Stimulated activated effector memory CD8-positive, alpha-beta T cell treated with anti-CD3 and anti-CD28 coated beads, Interleukin-12 subunit alpha, Interleukin-12 subunit beta, amount 100 ng/mL, for 72 hours (primary cell): ENCODE measurements at regions not wholly inside any gene's neighbourhood (a gene's known extent, or its start where the extent isn't known, plus 50 kb on each side); places are given as distances from the start of the nearest gene placed in this dataset.

Experiments used
- ATAC-seq: fragments of 150-1000 bp; cut with Tn5 transposase; 2 replicates; pipeline ENCODE4 v1.10.0; 2021
- DNase-seq, 2 donors: peaks; one replicate each; pipeline ENCODE4 v3.0.0; 2021 to 2022; ENCODE audit warnings: low spot score in 2 of 2
- H3K27ac Mint-ChIP-seq: one replicate; pipeline ENCODE4 v1.8.0; 2022; ENCODE audit warnings: mild to moderate bottlenecking, mixed read lengths
- H3K36me3 Mint-ChIP-seq: one replicate; pipeline ENCODE4 v1.8.0; 2022; ENCODE audit warnings: mild to moderate bottlenecking, mixed read lengths
- H3K4me1 Mint-ChIP-seq: one replicate; pipeline ENCODE4 v1.8.0; 2022; ENCODE audit warnings: mixed read lengths
- H3K4me3 Mint-ChIP-seq: one replicate; pipeline ENCODE4 v1.8.0; 2022; ENCODE audit warnings: mild to moderate bottlenecking, mixed read lengths
- H3K9me3 Mint-ChIP-seq: one replicate; pipeline ENCODE4 v1.8.0; 2022; ENCODE audit warnings: mixed read lengths

- DNase-seq (no peak), ATAC-seq (no peak)
- Mint-ChIP-seq H3K36me3 (no peaks in the 10 kb centered on the region), H3K4me1 (no peaks in the 10 kb centered on the region), H3K9me3 (peaks cover 10% of the 10 kb centered on the region), H3K27ac (no peak overlapping the region), H3K4me3 (no peak overlapping the region)
Measured at GRCh38 chr3:148229107-148229506, 468.6 kb upstream of the AGTR1 start.

GRCh38 chr3:148230473-148230872, 467.2 kb upstream of the AGTR1 start:
- H3K4me1 Mint-ChIP-seq, result no peaks in the 10 kb centered on the region

GRCh38 chr3:148232389-148232788, 465.3 kb upstream of the AGTR1 start:
- no peaks in the 10 kb centered on the region for H3K36me3 Mint-ChIP-seq

More at GRCh38 chr3:148230473-148230872, 467.2 kb upstream of the AGTR1 start:
- H3K9me3 Mint-ChIP-seq, result peaks cover 13% of the 10 kb centered on the region
- no peak overlapping the region for H3K27ac Mint-ChIP-seq
- H3K36me3 Mint-ChIP-seq, result no peaks in the 10 kb centered on the region
- DNase-seq, result no peak
- no peak overlapping the region for H3K4me3 Mint-ChIP-seq
- no peak for ATAC-seq

GRCh38 chr3:148233403-148233802, 464.3 kb upstream of the AGTR1 start:
- ATAC-seq (no peak), DNase-seq (no peak)
- Mint-ChIP-seq H3K27ac (no peak overlapping the region), H3K4me3 (no peak overlapping the region), H3K9me3 (peaks cover 18% of the 10 kb centered on the region), H3K4me1 (no peaks in the 10 kb centered on the region), H3K36me3 (no peaks in the 10 kb centered on the region)

More at GRCh38 chr3:148232389-148232788, 465.3 kb upstream of the AGTR1 start:
- DNase-seq (no peak), ATAC-seq (no peak)
- peaks cover 16% of the 10 kb centered on the region for H3K9me3 Mint-ChIP-seq
- no peaks in the 10 kb centered on the region for H3K4me1 Mint-ChIP-seq
- no peak overlapping the region for H3K4me3 Mint-ChIP-seq
- H3K27ac Mint-ChIP-seq, result no peak overlapping the region

GRCh38 chr3:148234536-148234935, 463.2 kb upstream of the AGTR1 start:
- peaks cover 18% of the 10 kb centered on the region for H3K9me3 Mint-ChIP-seq
- no peak for DNase-seq
- no peak for ATAC-seq
- no peak overlapping the region for H3K4me3 Mint-ChIP-seq
- H3K4me1 Mint-ChIP-seq, result no peaks in the 10 kb centered on the region
- no peaks in the 10 kb centered on the region for H3K36me3 Mint-ChIP-seq
- H3K27ac Mint-ChIP-seq, result no peak overlapping the region

GRCh38 chr3:148235566-148235965, 462.1 kb upstream of the AGTR1 start:
- Mint-ChIP-seq H3K36me3 (no peaks in the 10 kb centered on the region), H3K4me1 (no peaks in the 10 kb centered on the region)
- ATAC-seq, result no peak

GRCh38 chr3:148238421-148238821, 459.3 kb upstream of the AGTR1 start:
- Mint-ChIP-seq H3K4me1 (no peaks in the 10 kb centered on the region), H3K27ac (no peak overlapping the region), H3K4me3 (no peak overlapping the region), H3K9me3 (peaks cover 18% of the 10 kb centered on the region), H3K36me3 (no peaks in the 10 kb centered on the region)
- ATAC-seq (no peak), DNase-seq (no peak)

More at GRCh38 chr3:148235566-148235965, 462.1 kb upstream of the AGTR1 start:
- Mint-ChIP-seq H3K9me3 (peaks cover 18% of the 10 kb centered on the region), H3K4me3 (no peak overlapping the region), H3K27ac (no peak overlapping the region)
- DNase-seq, result no peak

GRCh38 chr3:148240351-148240750, 457.4 kb upstream of the AGTR1 start:
- no peaks in the 10 kb centered on the region for H3K4me1 Mint-ChIP-seq
- DNase-seq (no peak), ATAC-seq (no peak)
- no peaks in the 10 kb centered on the region for H3K36me3 Mint-ChIP-seq
- no peak overlapping the region for H3K27ac Mint-ChIP-seq
- peaks cover 11% of the 10 kb centered on the region for H3K9me3 Mint-ChIP-seq
- no peak overlapping the region for H3K4me3 Mint-ChIP-seq

- no peak for DNase-seq
- Mint-ChIP-seq H3K27ac (no peak overlapping the region), H3K4me3 (no peak overlapping the region), H3K36me3 (no peaks in the 10 kb centered on the region), H3K4me1 (no peaks in the 10 kb centered on the region), H3K9me3 (peaks cover 12% of the 10 kb centered on the region)
- ATAC-seq, result no peak
Measured at GRCh38 chr3:148243609-148244008, 454.1 kb upstream of the AGTR1 start.

DNA sequence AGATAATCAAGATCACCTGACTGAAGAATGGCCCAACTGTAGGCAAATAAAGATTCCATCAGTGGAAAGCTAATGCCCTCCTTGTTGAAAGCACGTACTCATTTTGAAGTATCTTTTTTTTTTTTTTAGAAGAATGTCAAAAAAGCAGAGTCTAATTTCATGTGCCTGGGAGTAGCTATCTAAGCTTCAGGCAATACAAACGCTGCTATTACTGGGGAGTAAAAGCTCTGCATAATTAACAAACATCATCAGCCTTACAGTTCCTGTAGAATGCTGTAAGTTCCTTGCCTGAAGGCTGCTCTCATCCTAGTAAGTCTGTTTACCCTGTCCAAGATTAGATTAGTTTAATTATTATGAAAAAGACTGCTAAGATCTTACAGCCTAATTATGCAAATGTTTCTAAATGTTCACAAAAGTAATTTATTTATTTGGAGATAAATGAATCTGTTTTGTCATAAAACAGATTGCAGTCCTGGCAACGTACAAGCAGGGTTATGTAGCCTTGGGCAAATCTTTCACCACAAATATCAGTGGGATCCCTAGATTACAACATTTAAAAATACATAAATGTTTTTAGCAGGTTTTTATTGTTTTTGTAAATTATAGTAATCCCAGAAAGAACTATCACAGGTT, 451.3 kb upstream of the AGTR1 start:
- H3K4me3 Mint-ChIP-seq, result no peak overlapping the region
- DNase-seq, result no peak
- no peak for ATAC-seq
- H3K27ac Mint-ChIP-seq, result no peak overlapping the region
- H3K4me1 Mint-ChIP-seq, result no peaks in the 10 kb centered on the region
- H3K9me3 Mint-ChIP-seq, result peaks cover 9% of the 10 kb centered on the region
- H3K36me3 Mint-ChIP-seq, result no peaks in the 10 kb centered on the region

- no peak for DNase-seq
- H3K36me3 Mint-ChIP-seq, result no peaks in the 10 kb centered on the region
- H3K4me3 Mint-ChIP-seq, result no peak overlapping the region
- no peaks in the 10 kb centered on the region for H3K4me1 Mint-ChIP-seq
- peaks cover 6% of the 10 kb centered on the region for H3K9me3 Mint-ChIP-seq
- no peak overlapping the region for H3K27ac Mint-ChIP-seq
- ATAC-seq, result no peak
Measured at GRCh38 chr3:148253713-148254112, 444.0 kb upstream of the AGTR1 start.

DNA sequence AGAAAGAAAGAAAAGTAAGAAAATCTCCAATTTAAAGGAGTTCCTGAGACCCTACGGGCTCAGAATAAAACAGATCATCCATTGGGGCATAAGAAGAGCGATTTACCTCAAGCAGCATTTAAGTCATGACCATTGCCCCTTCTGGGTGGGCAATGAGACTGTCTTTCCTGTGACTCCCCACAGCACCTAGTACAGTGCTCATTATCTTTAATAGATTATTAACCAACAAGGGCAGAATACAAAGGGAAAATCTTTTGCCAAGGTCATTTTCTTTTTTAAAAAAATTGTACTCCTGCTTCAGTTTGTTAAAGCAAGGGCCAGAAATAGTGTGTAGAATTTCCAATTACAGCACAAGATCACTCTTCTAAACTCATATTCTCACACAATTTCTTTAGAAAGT, 443.3 kb upstream of the AGTR1 start:
- no peaks in the 10 kb centered on the region for H3K36me3 Mint-ChIP-seq
- DNase-seq, result no peak

DNA sequence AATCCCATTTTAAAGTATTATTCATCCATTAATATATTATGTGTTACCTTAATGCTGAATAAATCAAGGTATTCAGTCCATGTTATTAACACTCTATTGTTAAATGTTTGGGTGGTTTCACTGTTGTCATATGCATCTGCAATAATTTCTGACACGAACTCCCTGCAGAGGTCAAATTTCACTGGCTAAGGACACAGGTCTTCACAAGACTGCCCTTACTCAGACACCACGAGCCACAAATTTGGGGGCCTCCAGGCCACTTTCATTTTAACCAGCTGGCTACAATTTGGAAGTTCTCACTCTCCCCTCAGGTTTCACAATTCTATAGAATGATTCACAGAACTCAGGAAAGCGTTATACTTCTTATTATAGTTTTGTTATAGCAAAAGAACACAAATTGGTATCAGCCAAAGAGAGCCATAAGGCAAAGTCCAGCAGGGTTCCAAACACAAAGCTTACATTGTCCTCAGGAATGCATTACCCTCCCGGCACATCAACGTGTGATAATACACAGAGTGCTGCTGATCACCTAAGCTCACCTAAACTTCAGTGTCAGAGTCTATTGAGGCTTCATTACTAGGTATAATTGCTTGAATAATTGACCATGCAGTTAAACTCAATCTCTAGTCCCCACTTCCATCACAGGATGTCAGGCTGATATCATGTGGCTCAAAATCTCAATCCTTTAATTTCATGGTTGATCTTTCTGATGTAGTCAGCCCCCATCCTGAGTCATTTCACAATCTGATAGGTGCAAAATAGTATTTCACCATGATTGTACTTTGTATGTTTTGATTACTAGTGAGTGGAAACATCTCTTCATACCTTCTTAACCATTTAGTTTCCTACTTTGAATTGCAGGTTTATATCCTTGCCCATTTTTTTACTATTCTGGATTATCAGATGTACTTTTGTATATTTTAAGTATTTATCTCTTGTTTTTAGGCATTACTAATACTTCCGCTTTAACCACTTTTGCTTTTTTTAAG, 441.4 kb upstream of the AGTR1 start:
- H3K36me3 Mint-ChIP-seq, result no peaks in the 10 kb centered on the region
- no peak overlapping the region for H3K27ac Mint-ChIP-seq
- peaks cover 15% of the 10 kb centered on the region for H3K9me3 Mint-ChIP-seq
- no peaks in the 10 kb centered on the region for H3K4me1 Mint-ChIP-seq
- ATAC-seq (no peak), DNase-seq (no peak)
- no peak overlapping the region for H3K4me3 Mint-ChIP-seq

More for the DNA sequence above, 443.3 kb upstream of the AGTR1 start:
- ATAC-seq, result no peak
- Mint-ChIP-seq H3K4me3 (no peak overlapping the region), H3K9me3 (peaks cover 12% of the 10 kb centered on the region), H3K27ac (no peak overlapping the region), H3K4me1 (no peaks in the 10 kb centered on the region)

DNA sequence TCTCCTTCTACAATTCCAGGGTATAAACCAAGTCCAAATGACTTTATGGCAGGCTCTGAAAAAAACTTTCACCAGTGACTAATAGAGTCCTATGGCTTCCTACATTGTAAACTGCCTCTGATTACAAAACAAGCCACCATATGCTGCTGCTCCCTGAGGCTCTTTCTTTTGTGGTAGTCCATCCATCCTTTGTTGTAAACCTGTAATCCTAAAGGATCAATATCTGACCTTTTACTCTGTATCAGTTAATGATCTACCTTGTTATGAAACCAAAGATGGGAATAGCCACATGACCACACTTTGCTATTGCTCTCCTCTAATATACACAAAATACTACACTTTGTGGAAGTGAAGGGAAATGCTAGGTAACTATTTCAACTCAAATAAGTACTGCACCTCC, 434.7 kb upstream of the AGTR1 start:
- peaks cover 23% of the 10 kb centered on the region for H3K9me3 Mint-ChIP-seq
- no peaks in the 10 kb centered on the region for H3K4me1 Mint-ChIP-seq
- ATAC-seq, result no peak
- H3K4me3 Mint-ChIP-seq, result no peak overlapping the region
- H3K27ac Mint-ChIP-seq, result no peak overlapping the region
- DNase-seq, result no peak
- H3K36me3 Mint-ChIP-seq, result no peaks in the 10 kb centered on the region

GRCh38 chr3:148265841-148266240, 431.9 kb upstream of the AGTR1 start:
- H3K4me1 Mint-ChIP-seq, result no peaks in the 10 kb centered on the region
- H3K27ac Mint-ChIP-seq, result no peak overlapping the region
- no peaks in the 10 kb centered on the region for H3K36me3 Mint-ChIP-seq
- no peak for ATAC-seq
- no peak overlapping the region for H3K4me3 Mint-ChIP-seq
- no peak for DNase-seq
- peaks cover 17% of the 10 kb centered on the region for H3K9me3 Mint-ChIP-seq

DNA sequence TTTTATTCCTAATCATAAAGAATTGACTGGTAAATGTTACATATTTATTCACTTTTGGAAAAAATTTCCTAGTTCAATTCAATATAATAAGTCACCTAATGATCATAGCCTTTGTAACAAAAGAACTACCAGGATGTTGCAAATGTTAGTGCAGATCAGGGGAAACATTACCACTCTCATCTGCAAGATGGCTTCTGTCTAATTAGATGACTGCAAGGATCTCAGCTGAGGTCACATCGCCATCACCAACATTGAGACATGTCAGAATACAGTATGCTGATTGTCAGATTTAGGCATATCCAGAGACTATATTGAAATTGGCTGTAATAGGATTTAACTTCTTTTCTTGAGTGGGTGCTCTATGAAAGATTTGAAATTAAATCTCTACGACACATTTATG, 431.4 kb upstream of the AGTR1 start:
- peaks cover 13% of the 10 kb centered on the region for H3K9me3 Mint-ChIP-seq
- no peaks in the 10 kb centered on the region for H3K36me3 Mint-ChIP-seq
- H3K4me3 Mint-ChIP-seq, result no peak overlapping the region
- H3K27ac Mint-ChIP-seq, result no peak overlapping the region
- ATAC-seq (no peak), DNase-seq (no peak)
- no peaks in the 10 kb centered on the region for H3K4me1 Mint-ChIP-seq
